ENCODE measurements at regions not wholly inside any gene's neighbourhood (a gene's known extent, or its start where the extent isn't known, plus 50 kb on each side); places are given as distances from the start of the nearest gene placed in this dataset.

DNA sequence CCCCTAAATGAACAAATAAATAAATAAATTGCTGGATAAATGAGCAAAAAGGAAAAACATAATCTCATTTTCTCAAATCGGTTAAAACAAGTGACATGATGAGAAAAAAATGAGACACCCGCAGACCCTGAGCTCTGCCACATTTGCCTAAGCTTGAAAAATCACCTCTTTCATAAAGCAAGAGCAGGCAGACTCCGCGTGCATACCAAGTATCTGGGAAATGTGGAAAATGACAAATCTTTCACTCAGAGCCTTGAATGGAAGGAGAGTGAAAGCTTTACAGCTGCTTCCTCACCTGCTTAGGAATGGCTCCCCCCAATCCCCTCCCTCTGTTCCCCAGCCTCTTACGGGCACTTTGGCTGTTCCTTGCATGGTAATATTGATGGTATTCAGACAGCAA is 355.5 kb upstream of the SUCLG2 start:
- TF ChIP-seq, protein P1, sequence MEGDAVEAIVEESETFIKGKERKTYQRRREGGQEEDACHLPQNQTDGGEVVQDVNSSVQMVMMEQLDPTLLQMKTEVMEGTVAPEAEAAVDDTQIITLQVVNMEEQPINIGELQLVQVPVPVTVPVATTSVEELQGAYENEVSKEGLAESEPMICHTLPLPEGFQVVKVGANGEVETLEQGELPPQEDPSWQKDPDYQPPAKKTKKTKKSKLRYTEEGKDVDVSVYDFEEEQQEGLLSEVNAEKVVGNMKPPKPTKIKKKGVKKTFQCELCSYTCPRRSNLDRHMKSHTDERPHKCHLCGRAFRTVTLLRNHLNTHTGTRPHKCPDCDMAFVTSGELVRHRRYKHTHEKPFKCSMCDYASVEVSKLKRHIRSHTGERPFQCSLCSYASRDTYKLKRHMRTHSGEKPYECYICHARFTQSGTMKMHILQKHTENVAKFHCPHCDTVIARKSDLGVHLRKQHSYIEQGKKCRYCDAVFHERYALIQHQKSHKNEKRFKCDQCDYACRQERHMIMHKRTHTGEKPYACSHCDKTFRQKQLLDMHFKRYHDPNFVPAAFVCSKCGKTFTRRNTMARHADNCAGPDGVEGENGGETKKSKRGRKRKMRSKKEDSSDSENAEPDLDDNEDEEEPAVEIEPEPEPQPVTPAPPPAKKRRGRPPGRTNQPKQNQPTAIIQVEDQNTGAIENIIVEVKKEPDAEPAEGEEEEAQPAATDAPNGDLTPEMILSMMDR (conservative IDR thresholded peaks at IDR 0.05; ENCODE audit: low read length), result no peak
- TF ChIP-seq EZH2phosphoT487 (IDR thresholded peaks at IDR 0.05; ENCODE audit: borderline replicate concordance, low read depth, low read length), result no peak
